ENCODE measurements at regions not wholly inside any gene's neighbourhood (a gene's known extent, or its start where the extent isn't known, plus 50 kb on each side); places are given as distances from the start of the nearest gene placed in this dataset.

DNA sequence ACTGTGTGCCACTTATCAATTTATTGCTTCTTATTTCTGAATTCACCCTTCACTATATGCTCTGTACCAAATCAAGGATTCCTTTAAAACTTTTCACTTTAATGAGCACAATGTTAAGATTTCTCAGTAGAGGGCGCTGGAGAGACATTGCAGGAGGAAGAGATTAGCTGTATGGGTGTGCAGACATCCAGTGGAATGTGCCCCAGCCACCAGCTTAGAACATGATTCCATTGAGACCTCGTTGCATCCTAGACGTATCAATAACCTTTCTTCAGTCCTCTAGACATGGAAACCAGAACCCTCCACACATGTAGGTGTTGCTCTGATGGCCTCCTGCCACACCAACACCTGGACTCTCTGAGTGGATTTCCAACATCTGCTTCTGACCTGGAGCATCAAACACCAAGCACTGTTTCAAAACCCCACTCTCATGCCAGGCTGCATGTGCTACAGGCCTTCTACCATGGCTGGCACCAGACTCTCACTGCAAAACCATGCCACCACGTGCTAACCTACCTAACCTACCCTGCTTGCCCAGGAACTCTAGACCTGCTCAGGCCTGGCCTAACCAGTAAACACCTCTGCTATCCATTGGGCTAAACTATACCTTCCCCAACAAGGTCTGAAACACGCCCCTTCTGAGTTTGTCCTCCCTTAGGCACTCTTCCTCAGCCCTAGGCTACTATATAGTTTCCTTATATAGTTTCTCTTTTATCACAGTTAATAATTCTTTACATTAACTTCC, 633.2 kb upstream of the PKDCC start:
- H2AFZ ChIP-seq (ENCODE audit: low read length): no peak overlapping the region
- no peak overlapping the region for H2BK15ac ChIP-seq (ENCODE audit: low read length)
- no CpG with 5 or more reads among the region's 5 CpGs for WGBS, 2 donors (ENCODE audit: extremely low coverage in 2 of 2, insufficient read length in 2 of 2, insufficient replicate concordance in 1 of 2)
- no peak overlapping the region for H3K9ac ChIP-seq (ENCODE audit: low read depth, low read length, poor library complexity)
- H3K9me3 ChIP-seq (replicated peaks in 1 of 2; ENCODE audit: control insufficient read depth in 2 of 2, insufficient read depth in 1 of 2, low read depth in 1 of 2, low read length in 2 of 2): peaks cover 0 to 4% of the 10 kb centered on the region in 2 donors
- no peak overlapping the region for H2BK5ac ChIP-seq (ENCODE audit: low read length)
- no peak overlapping the region for H3K4ac ChIP-seq (ENCODE audit: low read length)
- H4K91ac ChIP-seq (ENCODE audit: low read depth, low read length, poor library complexity): no peak overlapping the region
- H3K27me3 ChIP-seq (ENCODE audit: control insufficient read depth in 3 of 3, insufficient read depth in 3 of 3, low read depth in 1 of 3, low read length in 3 of 3): no peaks in the 10 kb centered on the region
- peaks cover 1% of the 10 kb centered on the region for H3K79me1 ChIP-seq (ENCODE audit: low read depth, low read length)
- H2BK120ac ChIP-seq (ENCODE audit: low read depth, low read length): no peak overlapping the region
- no peak overlapping the region for H3K27ac ChIP-seq (replicated peaks; ENCODE audit: low read length)
- no peak overlapping the region for H3K14ac ChIP-seq (ENCODE audit: low read length)
- no peak overlapping the region for H3K18ac ChIP-seq (ENCODE audit: low read length)
- DNase-seq (ENCODE audit: low spot score): peak; percentile 47
- H3K23ac ChIP-seq (ENCODE audit: low read depth, low read length, poor library complexity): peak overlapping the region; percentile 85
- H3K4me2 ChIP-seq (ENCODE audit: insufficient read depth, low read length, poor library complexity, severe bottlenecking): no peak overlapping the region
- peak overlapping the region; percentile 65 for H4K8ac ChIP-seq (ENCODE audit: low read depth, low read length)
- peak overlapping the region in 1 of 2 donors; percentile 70 for H3K4me3 ChIP-seq (ENCODE audit: low read length in 2 of 2)
- peaks cover 0 to 1% of the 10 kb centered on the region in 2 donors for H3K4me1 ChIP-seq (ENCODE audit: control insufficient read depth in 2 of 2, insufficient read depth in 1 of 2, low read depth in 1 of 2, low read length in 2 of 2)
- peaks cover 0 to 2% of the 10 kb centered on the region in 2 donors for H3K36me3 ChIP-seq (replicated peaks in 1 of 2; ENCODE audit: control insufficient read depth in 2 of 2, insufficient read depth in 2 of 2, low read length in 2 of 2)
- H2AK5ac ChIP-seq (ENCODE audit: low read depth, low read length): no peak overlapping the region
- H2BK12ac ChIP-seq (ENCODE audit: low read length): no peak overlapping the region

DNA sequence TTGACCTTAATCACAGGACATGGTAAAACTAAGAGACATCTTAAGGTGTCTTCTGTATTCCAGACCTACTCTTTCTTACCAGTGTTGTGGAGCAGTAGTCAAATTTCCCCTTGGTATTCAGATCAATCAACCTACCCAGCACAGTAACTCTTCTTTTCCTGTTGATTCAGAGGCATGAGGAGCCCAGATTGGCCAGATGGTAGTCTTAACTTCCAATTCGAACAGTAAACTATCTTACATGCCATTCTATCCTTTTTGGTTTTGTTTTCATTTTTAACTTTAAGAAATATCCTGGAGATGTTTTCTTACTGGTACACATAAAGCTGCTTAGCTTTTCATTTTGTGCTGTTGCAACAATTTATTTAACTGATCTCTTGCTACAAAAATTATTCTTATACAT, 630.3 kb upstream of the PKDCC start:
- H3K23ac ChIP-seq (ENCODE audit: low read depth, low read length, poor library complexity): no peak overlapping the region
- H4K91ac ChIP-seq (ENCODE audit: low read depth, low read length, poor library complexity): no peak overlapping the region
- H3K36me3 ChIP-seq (replicated peaks in 1 of 2; ENCODE audit: control insufficient read depth in 2 of 2, insufficient read depth in 2 of 2, low read length in 2 of 2): peaks cover 0 to 2% of the 10 kb centered on the region in 2 donors
- no peak overlapping the region for H2BK5ac ChIP-seq (ENCODE audit: low read length)
- H2BK15ac ChIP-seq (ENCODE audit: low read length): no peak overlapping the region
- no peak overlapping the region for H3K18ac ChIP-seq (ENCODE audit: low read length)
- no peak overlapping the region for H2BK12ac ChIP-seq (ENCODE audit: low read length)
- H3K14ac ChIP-seq (ENCODE audit: low read length): no peak overlapping the region
- peaks cover 0 to 1% of the 10 kb centered on the region in 2 donors for H3K4me1 ChIP-seq (ENCODE audit: control insufficient read depth in 2 of 2, insufficient read depth in 1 of 2, low read depth in 1 of 2, low read length in 2 of 2)
- no peak overlapping the region for H2BK120ac ChIP-seq (ENCODE audit: low read depth, low read length)
- peaks cover 1% of the 10 kb centered on the region for H3K79me1 ChIP-seq (ENCODE audit: low read depth, low read length)
- no peak overlapping the region for H2AK5ac ChIP-seq (ENCODE audit: low read depth, low read length)
- H3K4me3 ChIP-seq (ENCODE audit: low read length in 2 of 2): no peak overlapping the region
- WGBS, 2 donors (ENCODE audit: extremely low coverage in 2 of 2, insufficient read length in 2 of 2, insufficient replicate concordance in 1 of 2): no CpG with 5 or more reads among the region's 1 CpG
- no peak overlapping the region for H3K4ac ChIP-seq (ENCODE audit: low read length)
- H3K9me3 ChIP-seq (replicated peaks in 1 of 2; ENCODE audit: control insufficient read depth in 2 of 2, insufficient read depth in 1 of 2, low read depth in 1 of 2, low read length in 2 of 2): peaks cover 0 to 4% of the 10 kb centered on the region in 2 donors
- DNase-seq (ENCODE audit: low spot score): no peak
- no peak overlapping the region for H3K27ac ChIP-seq (replicated peaks; ENCODE audit: low read length)
- H2AFZ ChIP-seq (ENCODE audit: low read length): no peak overlapping the region
- no peak overlapping the region for H3K4me2 ChIP-seq (ENCODE audit: insufficient read depth, low read length, poor library complexity, severe bottlenecking)
- H4K8ac ChIP-seq (ENCODE audit: low read depth, low read length): no peak overlapping the region
- H3K27me3 ChIP-seq (ENCODE audit: control insufficient read depth in 3 of 3, insufficient read depth in 3 of 3, low read depth in 1 of 3, low read length in 3 of 3): no peaks in the 10 kb centered on the region
- no peak overlapping the region for H3K9ac ChIP-seq (ENCODE audit: low read depth, low read length, poor library complexity)

DNA sequence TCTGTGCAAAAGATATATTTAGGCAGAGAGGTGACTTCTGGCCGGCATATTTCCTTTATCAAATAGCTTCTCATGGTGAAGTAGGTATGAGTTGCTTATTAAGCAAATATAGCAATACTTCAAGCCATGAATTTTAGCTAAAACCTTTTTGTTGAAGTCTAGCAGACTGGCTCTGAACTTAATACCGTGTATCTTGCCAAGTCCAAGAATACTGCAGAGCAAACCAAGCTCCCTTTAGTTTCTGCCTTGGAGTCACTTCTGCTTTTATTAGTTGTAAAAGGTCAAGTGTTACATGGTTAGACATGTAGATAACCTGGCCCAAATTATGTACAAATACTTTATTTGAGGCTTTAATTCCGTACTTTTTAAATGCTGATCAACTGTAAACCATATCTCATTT, 627.6 kb upstream of the PKDCC start:
- H3K4me2 ChIP-seq (ENCODE audit: insufficient read depth, low read length, poor library complexity, severe bottlenecking): no peak overlapping the region
- WGBS, 2 donors (ENCODE audit: extremely low coverage in 2 of 2, insufficient read length in 2 of 2, insufficient replicate concordance in 1 of 2): no CpG with 5 or more reads among the region's 3 CpGs

DNA sequence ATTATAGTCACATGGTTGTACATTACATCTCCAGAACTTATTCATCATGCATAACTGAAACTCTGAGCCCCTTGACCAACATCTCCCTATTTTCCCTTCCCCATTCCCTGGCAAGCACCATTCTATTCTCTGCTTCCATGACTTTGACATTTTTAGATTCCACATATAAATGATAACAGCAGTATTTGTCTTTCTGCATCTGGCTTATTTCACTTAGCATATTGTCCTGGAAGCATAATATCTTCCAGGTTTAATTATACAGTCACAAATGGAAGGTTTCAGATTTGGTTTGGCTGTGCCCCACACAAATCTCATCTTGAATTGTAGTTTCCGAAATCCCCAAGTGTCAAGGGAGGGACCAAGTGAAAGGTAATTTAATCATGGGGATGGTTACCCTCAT, 626.9 kb upstream of the PKDCC start:
- no peak overlapping the region for H3K4me2 ChIP-seq (ENCODE audit: insufficient read depth, low read length, poor library complexity, severe bottlenecking)
- no peak overlapping the region for H3K14ac ChIP-seq (ENCODE audit: low read length)
- H3K4me3 ChIP-seq (ENCODE audit: low read length in 2 of 2): no peak overlapping the region
- no peak overlapping the region for H3K18ac ChIP-seq (ENCODE audit: low read length)
- no peak overlapping the region for H2BK12ac ChIP-seq (ENCODE audit: low read length)
- H2BK120ac ChIP-seq (ENCODE audit: low read depth, low read length): no peak overlapping the region
- H3K27ac ChIP-seq (replicated peaks; ENCODE audit: low read length): no peak overlapping the region
- H2AFZ ChIP-seq (ENCODE audit: low read length): no peak overlapping the region
- H2BK5ac ChIP-seq (ENCODE audit: low read length): no peak overlapping the region
- no peaks in the 10 kb centered on the region for H3K9me3 ChIP-seq (replicated peaks in 1 of 2; ENCODE audit: control insufficient read depth in 2 of 2, insufficient read depth in 1 of 2, low read depth in 1 of 2, low read length in 2 of 2)
- H3K79me1 ChIP-seq (ENCODE audit: low read depth, low read length): no peaks in the 10 kb centered on the region
- H2BK15ac ChIP-seq (ENCODE audit: low read length): no peak overlapping the region
- no CpG with 5 or more reads among the region's 1 CpG for WGBS, 2 donors (ENCODE audit: extremely low coverage in 2 of 2, insufficient read length in 2 of 2, insufficient replicate concordance in 1 of 2)
- no peak for DNase-seq (ENCODE audit: low spot score)
- H4K91ac ChIP-seq (ENCODE audit: low read depth, low read length, poor library complexity): no peak overlapping the region
- no peak overlapping the region for H3K4ac ChIP-seq (ENCODE audit: low read length)
- no peak overlapping the region for H3K23ac ChIP-seq (ENCODE audit: low read depth, low read length, poor library complexity)
- no peak overlapping the region for H3K9ac ChIP-seq (ENCODE audit: low read depth, low read length, poor library complexity)
- no peaks in the 10 kb centered on the region for H3K36me3 ChIP-seq (replicated peaks in 1 of 2; ENCODE audit: control insufficient read depth in 2 of 2, insufficient read depth in 2 of 2, low read length in 2 of 2)
- no peak overlapping the region for H4K8ac ChIP-seq (ENCODE audit: low read depth, low read length)
- no peaks in the 10 kb centered on the region for H3K4me1 ChIP-seq (ENCODE audit: control insufficient read depth in 2 of 2, insufficient read depth in 1 of 2, low read depth in 1 of 2, low read length in 2 of 2)
- no peaks in the 10 kb centered on the region for H3K27me3 ChIP-seq (ENCODE audit: control insufficient read depth in 3 of 3, insufficient read depth in 3 of 3, low read depth in 1 of 3, low read length in 3 of 3)
- no peak overlapping the region for H2AK5ac ChIP-seq (ENCODE audit: low read depth, low read length)

More for the DNA sequence above, 627.6 kb upstream of the PKDCC start:
- no peaks in the 10 kb centered on the region for H3K27me3 ChIP-seq (ENCODE audit: control insufficient read depth in 3 of 3, insufficient read depth in 3 of 3, low read depth in 1 of 3, low read length in 3 of 3)
- no peak overlapping the region for H2BK12ac ChIP-seq (ENCODE audit: low read length)
- H2AFZ ChIP-seq (ENCODE audit: low read length): no peak overlapping the region
- H4K8ac ChIP-seq (ENCODE audit: low read depth, low read length): no peak overlapping the region
- no peak overlapping the region for H2AK5ac ChIP-seq (ENCODE audit: low read depth, low read length)
- H3K14ac ChIP-seq (ENCODE audit: low read length): no peak overlapping the region
- no peak overlapping the region for H3K23ac ChIP-seq (ENCODE audit: low read depth, low read length, poor library complexity)
- H3K9me3 ChIP-seq (replicated peaks in 1 of 2; ENCODE audit: control insufficient read depth in 2 of 2, insufficient read depth in 1 of 2, low read depth in 1 of 2, low read length in 2 of 2): no peaks in the 10 kb centered on the region
- H2BK5ac ChIP-seq (ENCODE audit: low read length): no peak overlapping the region
- H2BK15ac ChIP-seq (ENCODE audit: low read length): no peak overlapping the region
- H4K91ac ChIP-seq (ENCODE audit: low read depth, low read length, poor library complexity): no peak overlapping the region
- H3K4me3 ChIP-seq (ENCODE audit: low read length in 2 of 2): no peak overlapping the region
- H2BK120ac ChIP-seq (ENCODE audit: low read depth, low read length): no peak overlapping the region
- no peaks in the 10 kb centered on the region for H3K36me3 ChIP-seq (replicated peaks in 1 of 2; ENCODE audit: control insufficient read depth in 2 of 2, insufficient read depth in 2 of 2, low read length in 2 of 2)
- no peak for DNase-seq (ENCODE audit: low spot score)
- no peak overlapping the region for H3K18ac ChIP-seq (ENCODE audit: low read length)
- H3K9ac ChIP-seq (ENCODE audit: low read depth, low read length, poor library complexity): no peak overlapping the region
- no peak overlapping the region for H3K4ac ChIP-seq (ENCODE audit: low read length)
- no peaks in the 10 kb centered on the region for H3K79me1 ChIP-seq (ENCODE audit: low read depth, low read length)
- no peaks in the 10 kb centered on the region for H3K4me1 ChIP-seq (ENCODE audit: control insufficient read depth in 2 of 2, insufficient read depth in 1 of 2, low read depth in 1 of 2, low read length in 2 of 2)
- H3K27ac ChIP-seq (replicated peaks; ENCODE audit: low read length): no peak overlapping the region
